IgD-negative memory B cell (primary cell): ENCODE measurements at regions not wholly inside any gene's neighbourhood (a gene's known extent, or its start where the extent isn't known, plus 50 kb on each side); places are given as distances from the start of the nearest gene placed in this dataset.
"Not testable (repeated sequence)": the region's sequence is repeated elsewhere in the genome, so short reads cannot be mapped to it uniquely, and the experiment has no call there.

Experiments
- H3K27ac Mint-ChIP-seq, 3 donors: one replicate each; pipeline ENCODE4 v1.8.0; 2020 to 2022; ENCODE audit warnings: mild to moderate bottlenecking in 3 of 3, mixed read lengths in 3 of 3, moderate library complexity in 1 of 3
- H3K27me3 Mint-ChIP-seq: one replicate; pipeline ENCODE4 v1.8.0; 2021; ENCODE audit warnings: mixed read lengths
- H3K36me3 Mint-ChIP-seq: one replicate; pipeline ENCODE4 v1.8.0; 2020; ENCODE audit warnings: mild to moderate bottlenecking, mixed read lengths
- H3K4me1 Mint-ChIP-seq, 3 donors: one replicate each; pipeline ENCODE4 v1.8.0; 2020 to 2022; ENCODE audit warnings: mixed read lengths in 3 of 3, mild to moderate bottlenecking in 1 of 3
- H3K4me3 Mint-ChIP-seq, 4 donors: one replicate each; pipeline ENCODE4 v1.8.0; 2020 to 2022; ENCODE audit warnings: mild to moderate bottlenecking in 4 of 4, mixed read lengths in 4 of 4, moderate library complexity in 3 of 4
- H3K9me3 Mint-ChIP-seq, 3 donors: one replicate each; pipeline ENCODE4 v1.8.0; 2020 to 2021; ENCODE audit warnings: mixed read lengths in 3 of 3, mild to moderate bottlenecking in 1 of 3

- Mint-ChIP-seq H3K4me1 (no peaks in the 10 kb centered on the region), H3K9me3 (peaks cover 2 to 13% (median 3%) of the 10 kb centered on the region in 3 donors), H3K27me3 (no peaks in the 10 kb centered on the region), H3K36me3 (no peaks in the 10 kb centered on the region), H3K4me3 (no peak overlapping the region), H3K27ac (no peak overlapping the region)
These were observed 1072.9 kb downstream of the REEP3 start for GRCh38 chr10:64594072-64594471.

GRCh38 chr10:64598600-64598999 lies 1077.4 kb downstream of the REEP3 start:
- Mint-ChIP-seq H3K4me3 (no peak overlapping the region), H3K9me3 (peaks cover 0 to 7% (median 4%) of the 10 kb centered on the region in 3 donors), H3K36me3 (no peaks in the 10 kb centered on the region), H3K27ac (no peak overlapping the region), H3K4me1 (no peaks in the 10 kb centered on the region), H3K27me3 (no peaks in the 10 kb centered on the region)

GRCh38 chr10:64601298-64601697 lies 1080.1 kb downstream of the REEP3 start:
- Mint-ChIP-seq H3K9me3 (peaks cover 0 to 7% (median 4%) of the 10 kb centered on the region in 3 donors), H3K4me3 (no peak overlapping the region), H3K27ac (no peak overlapping the region), H3K36me3 (no peaks in the 10 kb centered on the region), H3K27me3 (no peaks in the 10 kb centered on the region), H3K4me1 (no peaks in the 10 kb centered on the region)

DNA sequence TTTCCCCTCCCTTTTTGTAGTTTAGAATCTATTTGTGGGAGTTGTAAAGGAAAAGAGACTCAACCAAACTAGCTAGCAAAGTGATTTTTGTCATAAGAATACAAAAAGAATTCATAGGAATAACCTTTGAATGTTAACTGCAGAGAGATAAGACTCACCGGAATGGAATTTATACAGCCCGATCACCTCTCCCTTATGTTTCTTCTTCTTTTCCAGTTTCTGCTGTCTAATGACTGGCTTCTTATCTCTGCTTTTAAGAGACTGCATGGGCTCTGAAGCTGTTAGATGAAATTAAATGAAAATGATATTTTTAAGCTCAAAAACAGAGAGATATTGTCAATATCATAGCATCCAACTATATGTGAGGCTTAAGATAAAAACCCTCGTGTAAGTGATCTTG lies 1095.9 kb downstream of the REEP3 start:
- Mint-ChIP-seq H3K36me3 (peaks cover 1% of the 10 kb centered on the region), H3K4me3 (no peak overlapping the region), H3K4me1 (no peaks in the 10 kb centered on the region), H3K9me3 (peaks cover 0 to 3% (median 2%) of the 10 kb centered on the region in 3 donors), H3K27ac (no peak overlapping the region), H3K27me3 (no peaks in the 10 kb centered on the region)

DNA sequence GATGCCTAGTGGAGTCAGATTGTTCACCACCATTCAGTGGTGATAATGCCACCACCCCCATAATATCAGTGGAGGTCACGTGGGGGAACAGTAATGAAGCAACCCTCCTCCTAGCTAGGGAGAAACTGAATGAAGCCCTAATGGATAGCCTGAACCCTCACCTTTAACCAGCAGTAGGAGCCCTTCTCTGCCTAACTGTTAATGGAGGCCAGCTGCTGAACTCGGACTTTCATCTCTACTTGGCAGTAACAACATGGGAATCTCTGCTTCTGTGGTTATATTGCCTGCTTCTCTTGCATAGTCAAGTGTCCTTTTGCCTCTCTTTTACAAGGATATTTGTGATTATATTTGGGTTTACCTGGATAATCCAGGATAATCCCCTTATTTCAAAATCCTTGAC lies 1097.9 kb downstream of the REEP3 start:
- no peaks in the 10 kb centered on the region for H3K27me3 Mint-ChIP-seq
- H3K4me1 Mint-ChIP-seq = no peaks in the 10 kb centered on the region
- peaks cover 2 to 3% (median 2%) of the 10 kb centered on the region in 3 donors for H3K9me3 Mint-ChIP-seq
- no peak overlapping the region for H3K4me3 Mint-ChIP-seq
- peaks cover 1% of the 10 kb centered on the region for H3K36me3 Mint-ChIP-seq
- no peak overlapping the region for H3K27ac Mint-ChIP-seq

GRCh38 chr10:64626924-64627323 lies 1105.7 kb downstream of the REEP3 start:
- no peaks in the 10 kb centered on the region for H3K27me3 Mint-ChIP-seq
- H3K27ac Mint-ChIP-seq = no peak overlapping the region
- H3K36me3 Mint-ChIP-seq = no peaks in the 10 kb centered on the region
- H3K9me3 Mint-ChIP-seq = peaks cover 2 to 14% (median 7%) of the 10 kb centered on the region in 3 donors
- H3K4me3 Mint-ChIP-seq = no peak overlapping the region
- no peaks in the 10 kb centered on the region for H3K4me1 Mint-ChIP-seq

DNA sequence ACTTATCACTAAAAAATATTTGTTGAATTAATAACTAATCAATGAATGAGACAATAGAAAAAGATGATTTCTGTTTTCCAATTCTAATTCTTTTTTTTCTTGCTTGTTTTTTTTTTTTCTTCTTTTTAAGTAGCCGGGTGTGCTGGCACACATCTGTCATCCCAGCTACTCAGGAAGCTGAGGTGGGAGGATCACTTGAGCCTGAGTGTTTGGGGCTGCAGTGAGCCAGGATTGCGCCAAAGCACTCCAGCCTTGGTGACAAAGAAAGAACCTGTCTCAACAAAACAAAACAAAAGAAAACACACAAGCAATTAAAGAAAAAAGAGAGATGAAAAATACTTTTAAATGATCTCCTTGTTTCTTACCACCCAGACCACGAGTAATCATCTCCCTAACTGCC lies 1109.3 kb downstream of the REEP3 start:
- H3K27me3 Mint-ChIP-seq = no peaks in the 10 kb centered on the region
- no peaks in the 10 kb centered on the region for H3K36me3 Mint-ChIP-seq
- H3K27ac Mint-ChIP-seq = no peak overlapping the region
- no peaks in the 10 kb centered on the region for H3K4me1 Mint-ChIP-seq
- H3K4me3 Mint-ChIP-seq = no peak overlapping the region
- H3K9me3 Mint-ChIP-seq = peaks cover 2 to 9% (median 7%) of the 10 kb centered on the region in 3 donors

DNA sequence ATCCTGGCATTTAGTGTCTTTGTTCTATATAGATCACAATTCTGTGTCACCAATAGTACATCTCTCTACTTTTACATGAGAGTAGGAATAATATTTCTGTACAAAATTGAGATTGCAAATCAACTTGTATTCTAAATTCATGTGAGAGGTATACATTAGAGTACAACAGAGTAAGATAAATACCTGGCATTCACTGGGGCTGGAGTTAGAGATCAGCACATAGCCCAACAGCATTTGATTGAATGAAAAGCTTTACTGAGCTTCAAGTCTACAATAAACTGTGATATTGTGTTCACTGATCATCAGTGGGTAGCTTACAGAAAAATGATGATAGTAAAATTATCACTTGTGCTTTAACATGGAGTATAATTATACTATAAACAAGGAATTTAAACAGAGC lies 1114.7 kb downstream of the REEP3 start:
- Mint-ChIP-seq H3K27ac (no peak overlapping the region), H3K36me3 (no peaks in the 10 kb centered on the region), H3K9me3 (peaks cover 0 to 4% (median 2%) of the 10 kb centered on the region in 3 donors), H3K27me3 (no peaks in the 10 kb centered on the region), H3K4me3 (no peak overlapping the region), H3K4me1 (no peaks in the 10 kb centered on the region)

- Mint-ChIP-seq H3K27me3 (no peaks in the 10 kb centered on the region), H3K4me1 (no peaks in the 10 kb centered on the region), H3K4me3 (no peak overlapping the region), H3K36me3 (no peaks in the 10 kb centered on the region), H3K9me3 (peaks cover 0 to 4% (median 0%) of the 10 kb centered on the region in 3 donors), H3K27ac (no peak overlapping the region)
These were observed 1115.3 kb downstream of the REEP3 start for GRCh38 chr10:64636461-64636860.

GRCh38 chr10:64637939-64638338 lies 1116.7 kb downstream of the REEP3 start:
- no peaks in the 10 kb centered on the region for H3K27me3 Mint-ChIP-seq
- H3K4me1 Mint-ChIP-seq = no peaks in the 10 kb centered on the region
- H3K4me3 Mint-ChIP-seq = no peak overlapping the region
- peaks cover 0 to 8% (median 3%) of the 10 kb centered on the region in 3 donors for H3K9me3 Mint-ChIP-seq
- no peaks in the 10 kb centered on the region for H3K36me3 Mint-ChIP-seq
- H3K27ac Mint-ChIP-seq = no peak overlapping the region

DNA sequence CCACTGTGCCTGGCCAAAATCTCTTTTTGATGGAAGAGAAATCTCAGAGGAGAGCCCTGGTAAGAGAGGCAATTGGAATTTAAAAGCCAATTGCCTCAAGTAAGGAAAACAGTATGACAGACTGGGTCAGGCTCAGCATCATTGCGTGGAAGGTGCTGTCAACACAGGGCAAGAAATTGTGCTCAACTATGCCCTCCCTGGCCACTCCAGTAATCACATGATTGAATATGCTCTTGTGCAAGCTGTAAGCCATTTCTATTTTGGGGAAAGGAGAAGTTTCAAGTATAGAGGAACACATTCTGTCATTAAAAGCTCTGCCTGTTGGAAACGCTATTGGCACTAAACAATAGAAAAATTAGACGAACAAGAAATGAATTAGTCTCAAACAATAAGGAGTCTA lies 1127.7 kb downstream of the REEP3 start:
- Mint-ChIP-seq H3K9me3 (peaks cover 0 to 13% (median 1%) of the 10 kb centered on the region in 3 donors), H3K36me3 (no peaks in the 10 kb centered on the region), H3K27ac (no peak overlapping the region), H3K27me3 (no peaks in the 10 kb centered on the region), H3K4me1 (no peaks in the 10 kb centered on the region), H3K4me3 (no peak overlapping the region)

DNA sequence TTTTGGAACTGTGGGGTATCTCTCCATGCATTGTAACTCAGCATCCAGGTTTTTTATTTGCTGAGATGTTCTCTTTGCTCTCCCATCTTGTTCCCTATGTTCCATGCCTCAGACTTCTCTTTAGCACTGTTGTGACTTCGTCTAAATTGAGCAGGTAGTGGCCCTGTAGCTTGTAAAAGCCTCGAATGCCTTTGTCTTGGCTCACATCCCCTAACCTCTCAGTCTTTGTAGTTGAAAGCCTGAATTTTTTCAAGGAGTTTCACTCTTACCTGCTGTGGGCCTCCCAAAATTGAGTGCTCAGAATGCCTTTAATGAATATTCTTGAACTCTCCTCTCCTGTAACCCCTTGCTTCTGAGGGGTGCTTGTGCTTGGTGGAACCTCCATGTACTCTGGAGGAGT lies 1137.3 kb downstream of the REEP3 start:
- Mint-ChIP-seq H3K27ac (no peak overlapping the region), H3K27me3 (no peaks in the 10 kb centered on the region), H3K36me3 (no peaks in the 10 kb centered on the region), H3K4me1 (no peaks in the 10 kb centered on the region), H3K4me3 (no peak overlapping the region), H3K9me3 (peaks cover 4 to 14% (median 8%) of the 10 kb centered on the region in 3 donors)

GRCh38 chr10:64659311-64659710 lies 1138.1 kb downstream of the REEP3 start:
- no peak overlapping the region for H3K4me3 Mint-ChIP-seq
- H3K36me3 Mint-ChIP-seq = no peaks in the 10 kb centered on the region
- no peak overlapping the region for H3K27ac Mint-ChIP-seq
- no peaks in the 10 kb centered on the region for H3K27me3 Mint-ChIP-seq
- H3K9me3 Mint-ChIP-seq = peaks cover 4 to 17% (median 8%) of the 10 kb centered on the region in 3 donors
- no peaks in the 10 kb centered on the region for H3K4me1 Mint-ChIP-seq

- Mint-ChIP-seq H3K36me3 (no peaks in the 10 kb centered on the region), H3K27me3 (no peaks in the 10 kb centered on the region), H3K4me1 (no peaks in the 10 kb centered on the region), H3K9me3 (peaks cover 4 to 10% (median 6%) of the 10 kb centered on the region in 3 donors), H3K27ac (no peak overlapping the region), H3K4me3 (no peak overlapping the region)
These were observed 1160.8 kb downstream of the REEP3 start for GRCh38 chr10:64682043-64682442.

DNA sequence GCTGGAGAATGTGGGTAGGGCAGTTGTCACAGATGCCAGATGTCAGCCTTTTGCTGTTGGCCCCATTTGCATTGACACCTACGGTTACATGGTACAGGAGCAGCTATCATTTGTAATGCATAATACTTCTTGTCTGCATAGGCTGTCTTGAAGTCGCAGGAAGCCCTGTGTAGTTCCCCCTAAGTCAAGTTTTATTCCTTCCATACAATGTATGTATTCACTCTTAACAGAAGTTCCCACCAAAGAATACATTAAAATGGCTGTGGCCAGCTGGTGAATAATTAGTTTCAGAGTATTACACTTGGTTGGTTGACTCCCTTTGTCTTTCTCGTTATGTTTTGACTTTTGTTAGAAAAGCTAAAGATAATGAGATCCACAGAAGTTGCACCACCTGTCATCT lies 1169.0 kb downstream of the REEP3 start:
- Mint-ChIP-seq H3K4me1 (no peaks in the 10 kb centered on the region), H3K27me3 (no peaks in the 10 kb centered on the region), H3K9me3 (no peaks in the 10 kb centered on the region), H3K36me3 (no peaks in the 10 kb centered on the region), H3K4me3 (no peak overlapping the region), H3K27ac (no peak overlapping the region)

GRCh38 chr10:64699244-64699643 lies 1178.0 kb downstream of the REEP3 start:
- Mint-ChIP-seq H3K27ac (no peak overlapping the region), H3K4me1 (no peaks in the 10 kb centered on the region)

GRCh38 chr10:64702086-64702485 lies 1180.9 kb downstream of the REEP3 start:
- not testable (repeated sequence) for H3K4me1 Mint-ChIP-seq, H3K27me3 Mint-ChIP-seq, H3K9me3 Mint-ChIP-seq, H3K4me3 Mint-ChIP-seq, H3K36me3 Mint-ChIP-seq
- H3K27ac Mint-ChIP-seq = peak overlapping the region in 1 of 3 donors; percentile 68

More at GRCh38 chr10:64699244-64699643, 1178.0 kb downstream of the REEP3 start:
- Mint-ChIP-seq H3K9me3 (peaks cover 0 to 5% (median 2%) of the 10 kb centered on the region in 3 donors), H3K4me3 (no peak overlapping the region), H3K36me3 (no peaks in the 10 kb centered on the region), H3K27me3 (no peaks in the 10 kb centered on the region)
